Body of pancreas (tissue), 4 donors: ENCODE measurements at regions not wholly inside any gene's neighbourhood (a gene's known extent, or its start where the extent isn't known, plus 50 kb on each side); places are given as distances from the start of the nearest gene placed in this dataset.

ENCODE experiments used
- POLR2A ChIP-seq, 3 donors: fragments of 450-650 bp; IDR thresholded peaks; one replicate each; pipeline ENCODE4 v1.6.1; 2016; ENCODE audit warnings: antibody characterized with exemption in 3 of 3, mild to moderate bottlenecking in 2 of 3
- TF ChIP-seq, protein P1 (sequence below), 7 experiments: fragments of 450-650 bp in 4 of 7; fragments of 200-600 bp in 3 of 7; sonication (generic) in 3 of 7; IDR thresholded peaks; one replicate each; pipeline ENCODE4 v1.5.1; 2016 to 2019; ENCODE audit warnings: antibody characterized with exemption in 7 of 7

DNA sequence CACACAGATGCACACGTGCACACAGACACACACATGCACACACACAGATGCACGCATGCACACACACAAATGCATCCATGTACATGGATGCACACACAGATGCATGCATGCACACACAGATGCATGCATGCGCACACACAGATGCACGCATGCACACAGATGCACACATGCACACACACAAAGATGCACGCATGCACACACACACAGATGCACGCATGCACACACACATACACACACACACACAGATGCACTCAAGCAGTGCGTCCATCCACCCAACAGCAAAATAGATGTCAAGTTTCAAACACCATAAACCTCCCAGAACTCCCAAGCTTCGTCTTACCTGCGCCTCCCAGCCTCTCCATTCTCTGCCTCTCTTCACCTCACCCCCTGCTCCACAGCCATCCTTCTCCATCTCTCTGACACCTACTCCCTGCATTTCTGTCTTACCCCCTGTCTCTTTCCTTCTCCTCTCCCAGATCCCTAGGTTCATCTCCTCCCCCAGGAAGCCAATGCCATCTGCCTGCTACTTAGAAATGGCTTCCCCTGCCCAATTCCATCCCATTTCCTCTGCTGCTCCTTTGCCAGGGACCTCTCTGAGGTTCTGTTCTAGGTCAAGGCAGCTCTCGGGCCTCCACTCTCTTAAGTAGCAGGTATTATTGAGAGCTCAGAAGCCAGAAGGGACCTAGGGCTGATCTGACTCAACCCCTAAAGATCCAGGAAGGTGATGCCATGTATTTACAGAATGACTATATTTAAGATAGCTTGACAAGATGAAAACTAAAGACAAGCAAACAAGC, 297.2 kb downstream of the MED10 start:
- TF ChIP-seq POLR2A (IDR thresholded peaks at IDR 0.05) = no peak
- TF ChIP-seq, protein P1, sequence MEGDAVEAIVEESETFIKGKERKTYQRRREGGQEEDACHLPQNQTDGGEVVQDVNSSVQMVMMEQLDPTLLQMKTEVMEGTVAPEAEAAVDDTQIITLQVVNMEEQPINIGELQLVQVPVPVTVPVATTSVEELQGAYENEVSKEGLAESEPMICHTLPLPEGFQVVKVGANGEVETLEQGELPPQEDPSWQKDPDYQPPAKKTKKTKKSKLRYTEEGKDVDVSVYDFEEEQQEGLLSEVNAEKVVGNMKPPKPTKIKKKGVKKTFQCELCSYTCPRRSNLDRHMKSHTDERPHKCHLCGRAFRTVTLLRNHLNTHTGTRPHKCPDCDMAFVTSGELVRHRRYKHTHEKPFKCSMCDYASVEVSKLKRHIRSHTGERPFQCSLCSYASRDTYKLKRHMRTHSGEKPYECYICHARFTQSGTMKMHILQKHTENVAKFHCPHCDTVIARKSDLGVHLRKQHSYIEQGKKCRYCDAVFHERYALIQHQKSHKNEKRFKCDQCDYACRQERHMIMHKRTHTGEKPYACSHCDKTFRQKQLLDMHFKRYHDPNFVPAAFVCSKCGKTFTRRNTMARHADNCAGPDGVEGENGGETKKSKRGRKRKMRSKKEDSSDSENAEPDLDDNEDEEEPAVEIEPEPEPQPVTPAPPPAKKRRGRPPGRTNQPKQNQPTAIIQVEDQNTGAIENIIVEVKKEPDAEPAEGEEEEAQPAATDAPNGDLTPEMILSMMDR (IDR thresholded peaks at IDR 0.05) = no peak
